Cardiac muscle cell (in vitro differentiated cells and primary cell): ENCODE measurements at regions not wholly inside any gene's neighbourhood (a gene's known extent, or its start where the extent isn't known, plus 50 kb on each side); places are given as distances from the start of the nearest gene placed in this dataset.

ENCODE experiments used
- DNase-seq, 2 donors: peaks; one replicate each; pipeline versions ENCODE4 v3.0.0 to v3.0.0-alpha.2; 2010 to 2017; ENCODE audit warnings: low read depth in 1 of 2, low spot score in 1 of 2
- H3K27ac ChIP-seq: fragments of 200-600 bp; sonication (generic); 2 replicates; pipeline ENCODE4 v1.5.1; 2016
- H3K27me3 ChIP-seq: fragments of 200-600 bp; sonication (generic); 2 replicates; pipeline ENCODE4 v1.6.0; 2016; ENCODE audit warnings: control low read depth
- H3K36me3 ChIP-seq: fragments of 200-600 bp; sonication (generic); 2 replicates; pipeline ENCODE4 v1.5.1; 2016; ENCODE audit warnings: control low read depth
- H3K4me1 ChIP-seq: fragments of 200-600 bp; sonication (generic); 2 replicates; pipeline ENCODE4 v1.8.1; 2017; ENCODE audit warnings: low read depth, mild to moderate bottlenecking, mixed run types
- H3K4me3 ChIP-seq: fragments of 200-600 bp; sonication (generic); 2 replicates; pipeline ENCODE4 v1.5.1; 2016; ENCODE audit warnings: mild to moderate bottlenecking
- H3K9me3 ChIP-seq: fragments of 200-600 bp; sonication (generic); 2 replicates; pipeline ENCODE4 v1.5.1; 2017; ENCODE audit warnings: low read depth, mild to moderate bottlenecking, control low read depth
- TF ChIP-seq, protein P1 (sequence below): IDR thresholded peaks from 2 replicates; pipeline ENCODE4 v1.5.1; 2012; ENCODE audit warnings: low read depth, mild to moderate bottlenecking, low read length

DNA sequence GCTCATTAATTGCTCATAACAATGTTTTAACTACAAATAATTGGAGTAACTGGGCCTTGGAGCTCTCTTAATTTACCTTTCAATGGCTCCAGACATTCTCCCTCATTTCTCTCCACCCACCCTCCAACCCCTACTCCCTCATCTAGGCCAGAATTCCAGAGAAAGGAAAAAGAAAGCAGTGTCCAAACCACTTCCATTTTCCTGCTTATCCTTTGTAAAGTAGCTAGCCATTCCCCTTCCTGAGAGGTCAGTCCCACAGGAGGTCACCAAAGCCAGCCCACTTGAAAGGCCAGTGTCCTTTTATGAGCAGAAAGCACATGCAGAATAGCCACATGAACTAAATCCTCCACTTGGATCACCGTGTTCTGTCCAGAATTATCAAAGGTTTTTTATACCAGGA, 404.8 kb upstream of the FAT3 start:
- H3K4me1 ChIP-seq: no peaks in the 10 kb centered on the region
- H3K27me3 ChIP-seq: no peaks in the 10 kb centered on the region
- H3K4me3 ChIP-seq: no peak overlapping the region
- no peak overlapping the region for H3K27ac ChIP-seq
- TF ChIP-seq, protein P1, sequence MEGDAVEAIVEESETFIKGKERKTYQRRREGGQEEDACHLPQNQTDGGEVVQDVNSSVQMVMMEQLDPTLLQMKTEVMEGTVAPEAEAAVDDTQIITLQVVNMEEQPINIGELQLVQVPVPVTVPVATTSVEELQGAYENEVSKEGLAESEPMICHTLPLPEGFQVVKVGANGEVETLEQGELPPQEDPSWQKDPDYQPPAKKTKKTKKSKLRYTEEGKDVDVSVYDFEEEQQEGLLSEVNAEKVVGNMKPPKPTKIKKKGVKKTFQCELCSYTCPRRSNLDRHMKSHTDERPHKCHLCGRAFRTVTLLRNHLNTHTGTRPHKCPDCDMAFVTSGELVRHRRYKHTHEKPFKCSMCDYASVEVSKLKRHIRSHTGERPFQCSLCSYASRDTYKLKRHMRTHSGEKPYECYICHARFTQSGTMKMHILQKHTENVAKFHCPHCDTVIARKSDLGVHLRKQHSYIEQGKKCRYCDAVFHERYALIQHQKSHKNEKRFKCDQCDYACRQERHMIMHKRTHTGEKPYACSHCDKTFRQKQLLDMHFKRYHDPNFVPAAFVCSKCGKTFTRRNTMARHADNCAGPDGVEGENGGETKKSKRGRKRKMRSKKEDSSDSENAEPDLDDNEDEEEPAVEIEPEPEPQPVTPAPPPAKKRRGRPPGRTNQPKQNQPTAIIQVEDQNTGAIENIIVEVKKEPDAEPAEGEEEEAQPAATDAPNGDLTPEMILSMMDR: no peak
- no peak for DNase-seq
- H3K9me3 ChIP-seq: no peaks in the 10 kb centered on the region
- H3K36me3 ChIP-seq: no peaks in the 10 kb centered on the region

DNA sequence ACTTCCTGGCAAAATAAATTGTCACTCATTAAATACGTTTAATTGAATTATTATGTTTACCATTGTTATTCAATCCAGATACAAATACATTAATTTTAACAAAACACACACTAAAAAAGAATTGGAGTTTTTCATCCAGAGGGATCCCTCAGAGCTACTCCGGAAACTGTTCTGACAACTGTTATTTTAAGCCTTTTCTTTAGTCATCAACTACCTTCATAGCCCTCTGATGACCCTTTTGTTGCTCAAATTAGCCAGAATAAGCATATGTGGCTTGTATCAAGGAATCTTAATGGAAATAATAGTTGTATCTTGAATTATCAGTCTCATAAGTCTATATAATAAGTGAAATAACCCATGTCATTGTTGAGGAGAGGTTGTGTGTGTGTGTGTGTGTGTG, 405.4 kb upstream of the FAT3 start:
- TF ChIP-seq, protein P1: no peak
- no peaks in the 10 kb centered on the region for H3K27me3 ChIP-seq
- H3K9me3 ChIP-seq: no peaks in the 10 kb centered on the region
- no peaks in the 10 kb centered on the region for H3K4me1 ChIP-seq
- no peak overlapping the region for H3K4me3 ChIP-seq
- DNase-seq: no peak
- no peaks in the 10 kb centered on the region for H3K36me3 ChIP-seq
- no peak overlapping the region for H3K27ac ChIP-seq

DNA sequence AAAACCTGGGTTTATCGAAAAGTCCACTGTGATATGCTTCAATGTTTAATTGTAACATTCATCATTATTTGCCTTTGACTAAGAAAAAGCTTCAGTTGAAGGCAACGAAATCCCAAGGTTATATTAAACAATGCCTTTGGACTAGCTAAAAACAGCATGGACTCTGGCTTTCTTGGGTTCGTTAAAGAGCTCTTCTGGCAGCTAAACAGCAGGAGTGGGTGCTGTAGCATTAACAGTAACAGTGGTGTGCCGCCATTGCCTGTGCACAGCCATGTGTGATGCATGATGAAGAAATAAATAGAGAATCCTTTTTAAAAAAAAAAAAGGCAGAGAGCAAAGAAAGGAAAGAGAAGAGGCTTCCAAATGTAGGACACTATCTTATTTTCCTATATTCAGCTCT, 406.6 kb upstream of the FAT3 start:
- no peak overlapping the region for H3K4me3 ChIP-seq
- H3K4me1 ChIP-seq: peaks cover 1% of the 10 kb centered on the region
- no peak overlapping the region for H3K27ac ChIP-seq
- no peaks in the 10 kb centered on the region for H3K27me3 ChIP-seq
- no peaks in the 10 kb centered on the region for H3K9me3 ChIP-seq
- no peaks in the 10 kb centered on the region for H3K36me3 ChIP-seq
- TF ChIP-seq, protein P1: no peak
- DNase-seq: no peak

DNA sequence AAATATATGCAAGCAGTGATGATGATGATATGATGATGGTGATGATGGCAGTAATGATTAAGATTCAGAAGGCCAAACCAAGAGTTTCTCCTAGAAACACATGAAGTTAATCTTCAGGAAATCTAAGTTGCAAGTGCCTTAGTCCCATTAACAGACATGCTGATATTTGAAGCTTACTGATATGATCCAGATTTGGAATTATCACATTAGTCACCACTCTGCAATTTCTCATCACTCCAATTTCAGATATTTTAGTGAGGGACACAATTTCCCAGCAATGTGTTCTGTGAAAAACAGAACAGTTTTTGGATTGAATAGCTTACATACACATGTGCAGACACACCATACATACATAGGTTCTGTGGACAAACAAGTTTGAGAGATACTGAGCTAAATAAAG, 411.4 kb upstream of the FAT3 start:
- no peak for DNase-seq
- Histone ChIP-seq H3K27ac (no peak overlapping the region), H3K27me3 (no peaks in the 10 kb centered on the region), H3K36me3 (no peaks in the 10 kb centered on the region), H3K9me3 (no peaks in the 10 kb centered on the region), H3K4me3 (no peak overlapping the region), H3K4me1 (peaks cover 4% of the 10 kb centered on the region)
- TF ChIP-seq, protein P1: no peak

DNA sequence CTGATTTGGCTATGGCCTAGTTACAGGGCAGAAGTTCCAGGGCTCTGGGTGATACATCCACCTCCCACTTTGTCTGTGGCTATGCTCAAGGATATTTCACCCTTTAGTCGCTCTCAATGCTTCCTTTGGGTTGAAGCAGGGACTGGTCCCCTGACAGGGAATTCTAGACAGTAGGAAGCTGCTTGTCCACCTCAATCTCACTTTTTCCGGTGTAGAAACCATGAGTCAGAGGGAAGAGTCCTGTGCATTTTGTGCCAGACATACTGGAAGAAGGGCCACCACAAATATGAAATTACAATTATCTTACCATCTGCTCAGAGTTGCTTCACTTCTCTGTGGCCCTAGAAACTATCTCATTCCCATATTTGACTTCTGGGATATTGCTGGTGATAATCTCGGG, 413.7 kb upstream of the FAT3 start:
- Histone ChIP-seq H3K27me3 (no peaks in the 10 kb centered on the region), H3K4me1 (peaks cover 4% of the 10 kb centered on the region), H3K36me3 (no peaks in the 10 kb centered on the region), H3K4me3 (no peak overlapping the region), H3K27ac (no peak overlapping the region), H3K9me3 (no peaks in the 10 kb centered on the region)
- TF ChIP-seq, protein P1: no peak
- DNase-seq: no peak

DNA sequence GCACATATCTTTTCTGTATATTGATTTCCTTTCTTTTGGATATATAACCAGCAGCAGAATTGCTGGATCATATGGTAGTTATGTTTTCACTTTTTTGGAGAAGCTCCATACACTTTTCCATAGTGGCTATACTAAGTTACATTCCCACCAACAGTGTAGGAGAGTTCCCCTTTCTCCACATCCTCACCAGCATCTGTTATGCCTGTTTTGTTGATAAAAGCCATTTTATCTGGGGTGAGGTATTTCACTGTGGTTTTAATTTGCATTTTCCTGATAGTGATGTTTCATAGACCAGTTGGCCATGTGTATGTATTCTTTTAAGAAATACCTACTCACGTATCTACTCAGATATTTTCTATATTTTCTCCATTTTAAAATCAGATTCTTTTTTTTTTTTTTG, 419.3 kb upstream of the FAT3 start:
- Histone ChIP-seq H3K27ac (no peak overlapping the region), H3K4me1 (no peaks in the 10 kb centered on the region), H3K36me3 (no peaks in the 10 kb centered on the region), H3K4me3 (no peak overlapping the region), H3K27me3 (no peaks in the 10 kb centered on the region), H3K9me3 (no peaks in the 10 kb centered on the region)
- no peak for DNase-seq
- TF ChIP-seq, protein P1: no peak
